NCI-H2029 treated with DMSO at 0.1 percent for 48 hours (cell line): ENCODE measurements at regions not wholly inside any gene's neighbourhood (a gene's known extent, or its start where the extent isn't known, plus 50 kb on each side); places are given as distances from the start of the nearest gene placed in this dataset.
A peak's percentile ranks its signal among the peaks of the same experiment; 100 is the strongest.
"Not testable (repeated sequence)": the region's sequence is repeated elsewhere in the genome, so short reads cannot be mapped to it uniquely, and the experiment has no call there.

Experiments
- DNase-seq: peaks from one replicate; lab custom pipeline; 2025; lab: John Stamatoyannopoulos, UW

- no peak for DNase-seq
Measured at GRCh38 chr9:101860920-101861319, 122.5 kb upstream of the GRIN3A start.

- DNase-seq: no peak
Measured at GRCh38 chr9:101859620-101860019, 121.2 kb upstream of the GRIN3A start.

GRCh38 chr9:101858026-101858425 lies 119.6 kb upstream of the GRIN3A start:
- DNase-seq: no peak

- DNase-seq: no peak
Measured at GRCh38 chr9:101849102-101849707, 110.8 kb upstream of the GRIN3A start.

GRCh38 chr9:101848485-101848919 lies 110.1 kb upstream of the GRIN3A start:
- DNase-seq: no peak

- no peak for DNase-seq
Measured at GRCh38 chr9:101846161-101846560, 107.7 kb upstream of the GRIN3A start.

- no peak for DNase-seq
Measured at GRCh38 chr9:101840694-101841188, 102.3 kb upstream of the GRIN3A start.

GRCh38 chr9:101838988-101839387 lies 100.5 kb upstream of the GRIN3A start:
- not testable (repeated sequence) for DNase-seq

- no peak for DNase-seq
Measured at GRCh38 chr9:101836021-101836420, 97.6 kb upstream of the GRIN3A start.

- DNase-seq: no peak
Measured at GRCh38 chr9:101832486-101832885, 94.0 kb upstream of the GRIN3A start.

GRCh38 chr9:101821450-101821849 lies 83.0 kb upstream of the GRIN3A start:
- DNase-seq: not testable (repeated sequence)

GRCh38 chr9:101820983-101821382 lies 82.5 kb upstream of the GRIN3A start:
- not testable (repeated sequence) for DNase-seq

GRCh38 chr9:101814064-101814463 lies 75.6 kb upstream of the GRIN3A start:
- no peak for DNase-seq

GRCh38 chr9:101807879-101808278 lies 69.4 kb upstream of the GRIN3A start:
- DNase-seq: not testable (repeated sequence)

- DNase-seq: no peak
Measured at GRCh38 chr9:101796044-101796443, 57.6 kb upstream of the GRIN3A start.

- no peak for DNase-seq
Measured at GRCh38 chr9:101795147-101795546, 56.7 kb upstream of the GRIN3A start.

GRCh38 chr9:101792475-101792874 lies 54.0 kb upstream of the GRIN3A start:
- no peak for DNase-seq

GRCh38 chr9:101791938-101792337 lies 53.5 kb upstream of the GRIN3A start:
- peak; percentile 5 for DNase-seq

- no peak for DNase-seq
Measured at GRCh38 chr9:101791533-101791932, 53.1 kb upstream of the GRIN3A start.
